Spleen (tissue), 7 donors: ENCODE measurements at regions not wholly inside any gene's neighbourhood (a gene's known extent, or its start where the extent isn't known, plus 50 kb on each side); places are given as distances from the start of the nearest gene placed in this dataset.
"Not testable (repeated sequence)": the region's sequence is repeated elsewhere in the genome, so short reads cannot be mapped to it uniquely, and the experiment has no call there.

Experiments used
- CTCF ChIP-seq, 11 experiments: fragments of 200-600 bp in 7 of 11; fragments of 450-650 bp in 4 of 11; sonication (generic) in 4 of 11; IDR thresholded peaks in 8 of 11; conservative IDR thresholded peaks in 3 of 11; 1 replicate in 7 of 11; 2 replicates in 4 of 11; pipeline versions ENCODE4 v1.4.0 to v1.8.0; 2016 to 2021; ENCODE audit warnings: antibody characterized with exemption in 11 of 11, inconsistent platforms in 4 of 11, mild to moderate bottlenecking in 1 of 11
- POLR2A ChIP-seq, 3 donors: fragments of 450-650 bp; IDR thresholded peaks; one replicate each; pipeline ENCODE4 v1.5.1; 2017; ENCODE audit warnings: antibody characterized with exemption in 3 of 3, mild to moderate bottlenecking in 1 of 3
- POLR2AphosphoS5 ChIP-seq, 3 donors: sonication (generic); formaldehyde crosslinking; IDR thresholded peaks; one replicate each; pipeline ENCODE4 v1.5.1; 2017; ENCODE audit warnings: antibody characterized with exemption in 3 of 3
- donor health status: DM: no; HTN: no; CAD: no; lungs with moderate emphysema.
- donor health status: DM: no; HTN: no; CAD: no.
- donor health status: DM: no; HTN: no; CAD: no.

- TF ChIP-seq CTCF (IDR thresholded peaks at IDR 0.05 in 8 of 11, conservative IDR thresholded peaks at IDR 0.05 in 3 of 11); POLR2AphosphoS5 (IDR thresholded peaks at IDR 0.05); POLR2A (IDR thresholded peaks at IDR 0.05): not testable (repeated sequence)
Observed at GRCh38 chr19:14297883-14298576, 83.2 kb upstream of the ADGRE5 start.
